Ascending aorta (tissue), 2 donors: ENCODE measurements at regions not wholly inside any gene's neighbourhood (a gene's known extent, or its start where the extent isn't known, plus 50 kb on each side); places are given as distances from the start of the nearest gene placed in this dataset.

Experiments used
- DNase-seq, 2 donors: peaks; one replicate each; pipeline ENCODE4 v3.0.0-alpha.2; 2019; ENCODE audit warnings: low spot score in 2 of 2
- H3K27ac ChIP-seq, 2 donors: fragments of 200-600 bp; sonication (generic); one replicate each; pipeline ENCODE4 v1.5.1; 2016 to 2017; ENCODE audit warnings: mild to moderate bottlenecking in 1 of 2
- H3K27me3 ChIP-seq: fragments of 200-600 bp; sonication (generic); one replicate; pipeline ENCODE4 v1.5.1; 2017
- H3K36me3 ChIP-seq, 2 donors: fragments of 200-600 bp; sonication (generic); one replicate each; pipeline ENCODE4 v1.5.1; 2016
- H3K4me1 ChIP-seq, 2 donors: fragments of 200-600 bp; sonication (generic); one replicate each; pipeline ENCODE4 v1.5.1; 2016 to 2017; ENCODE audit warnings: mild to moderate bottlenecking in 1 of 2
- H3K4me3 ChIP-seq, 2 donors: fragments of 200-600 bp; sonication (generic); one replicate each; pipeline ENCODE4 v1.5.1; 2016 to 2017; ENCODE audit warnings: mild to moderate bottlenecking in 1 of 2
- H3K9me3 ChIP-seq, 2 donors: fragments of 200-600 bp; sonication (generic); one replicate each; pipeline ENCODE4 v1.5.1; 2016
- CTCF ChIP-seq, 3 experiments: fragments of 200-600 bp in 2 of 3; fragments of 450-650 bp in 1 of 3; sonication (generic) in 2 of 3; IDR thresholded peaks; one replicate each; pipeline ENCODE4 v1.5.1; 2016 to 2019; ENCODE audit warnings: antibody characterized with exemption in 3 of 3, mild to moderate bottlenecking in 1 of 3, moderate library complexity in 1 of 3
- intact Hi-C: fragments of 100-400 bp; cut with DNase I; formaldehyde crosslinking; loops from one replicate; pipeline ENCODE4 v1.15.1; 2023

- TF ChIP-seq CTCF (IDR thresholded peaks at IDR 0.05) = no peak
- Histone ChIP-seq H3K9me3 (no peaks in the 10 kb centered on the region), H3K4me3 (no peak overlapping the region), H3K27ac (peak overlapping the region; percentile 74), H3K4me1 (peaks cover 7 to 37% of the 10 kb centered on the region in 2 donors), H3K36me3 (no peaks in the 10 kb centered on the region), H3K27me3 (no peaks in the 10 kb centered on the region)
- no peak for DNase-seq
- intact Hi-C loops = loop anchor here (5.0 kb wide), 1 partner anchor 38 kb away; no protein-coding TSS in a partner anchor
These were observed 361.1 kb downstream of the DEPDC1B start for GRCh38 chr5:60338846-60339245.

DNA sequence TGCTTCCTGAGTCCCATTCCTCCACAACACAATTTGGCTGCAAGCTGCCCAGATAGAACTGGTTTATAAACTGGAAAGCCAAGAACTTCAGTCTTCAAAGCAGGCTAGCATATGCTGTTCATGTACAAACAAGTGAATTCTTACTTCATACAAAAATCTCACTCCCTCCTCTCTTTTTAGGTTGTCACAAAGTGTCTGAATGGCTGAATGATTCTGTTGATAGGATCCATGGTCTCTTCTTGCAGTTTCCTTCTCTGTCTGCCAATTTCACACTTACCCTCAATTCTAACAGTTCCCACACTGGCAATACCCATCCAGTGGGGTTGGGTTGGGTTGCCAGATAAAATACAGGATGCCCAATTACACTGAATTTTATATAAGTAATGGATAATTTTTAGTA, 363.5 kb downstream of the DEPDC1B start:
- intact Hi-C loops = loop anchor here (5.0 kb wide), 1 partner anchor 41 kb away; no protein-coding TSS in a partner anchor
- H3K4me1 ChIP-seq = peaks cover 7 to 35% of the 10 kb centered on the region in 2 donors

DNA sequence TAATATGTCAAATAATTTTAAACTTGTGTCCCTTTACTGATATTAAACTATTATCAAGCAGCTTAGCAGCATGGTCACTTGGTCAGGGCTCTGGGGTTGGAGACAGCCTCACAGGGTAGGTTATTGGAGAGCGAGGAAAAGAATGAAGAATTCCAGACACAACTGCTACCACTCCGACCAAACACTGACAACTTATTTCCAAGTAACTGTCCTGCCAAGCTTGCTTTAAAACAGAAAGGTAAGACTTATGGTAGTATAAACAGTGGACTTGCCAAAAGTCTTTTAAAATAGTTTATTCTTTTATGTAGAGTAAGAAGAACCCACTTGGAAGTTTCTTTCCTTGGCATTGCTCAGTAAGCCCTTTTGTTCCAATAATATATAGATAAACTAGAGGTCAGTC, 364.1 kb downstream of the DEPDC1B start:
- H3K4me1 ChIP-seq = peaks cover 7 to 33% of the 10 kb centered on the region in 2 donors
- peak overlapping the region; percentile 74 to 82 for H3K27ac ChIP-seq

More for the DNA sequence above, 363.5 kb downstream of the DEPDC1B start:
- DNase-seq = no peak
- Histone ChIP-seq H3K27me3 (no peaks in the 10 kb centered on the region), H3K9me3 (no peaks in the 10 kb centered on the region), H3K4me3 (no peak overlapping the region), H3K36me3 (no peaks in the 10 kb centered on the region), H3K27ac (peak overlapping the region; percentile 74 to 82)
- no peak for TF ChIP-seq CTCF (IDR thresholded peaks at IDR 0.05)

GRCh38 chr5:60334281-60334713, 365.7 kb downstream of the DEPDC1B start:
- Histone ChIP-seq H3K27ac (peak overlapping the region; percentile 74 to 82), H3K4me1 (peaks cover 7 to 36% of the 10 kb centered on the region in 2 donors), H3K4me3 (no peak overlapping the region), H3K9me3 (no peaks in the 10 kb centered on the region), H3K36me3 (no peaks in the 10 kb centered on the region), H3K27me3 (no peaks in the 10 kb centered on the region)
- peak in 1 of 2 donors; percentile 81 for DNase-seq
- no peak for TF ChIP-seq CTCF (IDR thresholded peaks at IDR 0.05)
- intact Hi-C loops = loop anchor here (5.0 kb wide), 1 partner anchor 62 kb away; no protein-coding TSS in a partner anchor

More for the DNA sequence above, 364.1 kb downstream of the DEPDC1B start:
- H3K27me3 ChIP-seq = no peaks in the 10 kb centered on the region
- H3K36me3 ChIP-seq = no peaks in the 10 kb centered on the region
- H3K9me3 ChIP-seq = no peaks in the 10 kb centered on the region
- no peak for DNase-seq
- H3K4me3 ChIP-seq = no peak overlapping the region
- no peak for TF ChIP-seq CTCF (IDR thresholded peaks at IDR 0.05)
- intact Hi-C loops = loop anchor here (5.0 kb wide), 1 partner anchor 41 kb away; no protein-coding TSS in a partner anchor

DNA sequence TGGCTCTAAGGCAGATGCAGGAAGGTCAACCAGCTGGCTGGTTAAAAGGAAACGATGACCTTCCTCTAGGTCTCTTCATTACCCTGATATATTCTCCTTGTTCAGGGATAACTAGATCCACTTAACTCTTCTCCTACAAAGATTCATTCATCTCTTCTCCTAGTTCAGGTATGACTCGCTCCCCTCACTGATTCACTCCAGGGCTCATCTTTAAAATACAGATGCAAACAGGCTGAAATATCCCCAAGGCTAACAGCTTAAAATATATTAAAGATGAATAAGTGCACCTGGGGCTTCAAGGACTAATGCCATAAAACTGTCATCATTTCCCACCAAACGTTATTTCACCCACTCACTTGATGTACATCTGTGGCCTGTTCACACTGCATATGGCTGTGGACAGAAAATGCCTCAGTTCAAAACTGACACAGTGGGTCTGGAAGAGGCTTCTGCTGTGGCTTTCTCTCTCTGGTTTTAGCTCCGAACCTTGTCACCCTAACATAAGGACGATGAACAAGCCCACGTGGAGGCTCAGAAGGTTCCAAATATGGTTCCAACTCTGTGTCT, 366.9 kb downstream of the DEPDC1B start:
- TF ChIP-seq CTCF (IDR thresholded peaks at IDR 0.05) = no peak
- intact Hi-C loops = loop anchor here (5.0 kb wide), 1 partner anchor 61 kb away; no protein-coding TSS in a partner anchor
- Histone ChIP-seq H3K27me3 (no peaks in the 10 kb centered on the region), H3K9me3 (no peaks in the 10 kb centered on the region), H3K4me1 (peaks cover 7 to 36% of the 10 kb centered on the region in 2 donors), H3K36me3 (no peaks in the 10 kb centered on the region), H3K27ac (peak overlapping the region; percentile 32 to 74), H3K4me3 (no peak overlapping the region)
- no peak for DNase-seq
